MM.1S (cell line): ENCODE measurements at regions not wholly inside any gene's neighbourhood (a gene's known extent, or its start where the extent isn't known, plus 50 kb on each side); places are given as distances from the start of the nearest gene placed in this dataset.
"Not testable (repeated sequence)": the region's sequence is repeated elsewhere in the genome, so short reads cannot be mapped to it uniquely, and the experiment has no call there.

Experiments
- DNase-seq: peaks from one replicate; pipeline ENCODE4 v3.0.0-alpha.2; 2015
- H2AFZ ChIP-seq: fragments of 300-600 bp; sonication (generic); 2 replicates; pipeline ENCODE4 v1.6.0; 2016; ENCODE audit warnings: antibody characterized with exemption, low read length
- H3F3A ChIP-seq: fragments of 300-600 bp; sonication (generic); 2 replicates; pipeline ENCODE4 v1.6.1; 2016; ENCODE audit warnings: mild to moderate bottlenecking, antibody characterized with exemption, low read length, moderate library complexity, mixed read lengths; ENCODE audit not compliant: insufficient read depth
- H3K27ac ChIP-seq: fragments of 300-600 bp; sonication (generic); 2 replicates; pipeline ENCODE4 v1.5.1; 2016; ENCODE audit warnings: mild to moderate bottlenecking, low read length
- H3K27me3 ChIP-seq: fragments of 300-600 bp; sonication (generic); replicated peaks from 2 replicates; pipeline ENCODE4 v1.6.0; 2016; ENCODE audit warnings: low read length; ENCODE audit not compliant: insufficient read depth
- H3K36me3 ChIP-seq: fragments of 300-600 bp; sonication (generic); replicated peaks from 2 replicates; pipeline ENCODE4 v1.6.1; 2016; ENCODE audit warnings: mild to moderate bottlenecking, low read length, mixed read lengths; ENCODE audit not compliant: insufficient read depth
- H3K4me1 ChIP-seq: fragments of 300-600 bp; sonication (generic); 2 replicates; pipeline ENCODE4 v1.6.1; 2016; ENCODE audit warnings: low read length, mixed read lengths
- H3K4me2 ChIP-seq: fragments of 300-600 bp; sonication (generic); 2 replicates; pipeline ENCODE4 v1.6.0; 2016; ENCODE audit warnings: low read depth, low read length
- H3K4me3 ChIP-seq: fragments of 300-600 bp; sonication (generic); 2 replicates; pipeline ENCODE4 v1.5.1; 2016; ENCODE audit warnings: low read length, mixed read lengths
- H3K79me2 ChIP-seq: fragments of 300-600 bp; sonication (generic); 2 replicates; pipeline ENCODE4 v1.6.1; 2016; ENCODE audit warnings: mixed run types, low read length, mixed read lengths
- H3K9ac ChIP-seq: fragments of 300-600 bp; sonication (generic); 2 replicates; pipeline ENCODE4 v1.6.1; 2016; ENCODE audit warnings: low read length, mixed read lengths
- H3K9me2 ChIP-seq: fragments of 300-600 bp; sonication (generic); replicated peaks from 2 replicates; pipeline ENCODE4 v1.6.1; 2016; ENCODE audit warnings: mild to moderate bottlenecking, low read length, mixed read lengths; ENCODE audit not compliant: insufficient read depth
- H3K9me3 ChIP-seq: fragments of 300-600 bp; sonication (generic); replicated peaks from 2 replicates; pipeline ENCODE4 v1.6.1; 2016; ENCODE audit warnings: mild to moderate bottlenecking, low read length, mixed read lengths; ENCODE audit not compliant: insufficient read depth
- H4K20me1 ChIP-seq: fragments of 300-600 bp; sonication (generic); 2 replicates; pipeline ENCODE4 v1.6.1; 2016; ENCODE audit warnings: mild to moderate bottlenecking, low read length, moderate library complexity, mixed read lengths; ENCODE audit not compliant: insufficient read depth
- EZH2 ChIP-seq: fragments of 300-600 bp; sonication (generic); optimal IDR thresholded peaks from 2 replicates; pipeline ENCODE3; 2017; ENCODE audit warnings: low read depth, mild to moderate bottlenecking, antibody characterized with exemption, low read length, mixed read lengths
- EZH2phosphoT487 ChIP-seq: fragments of 300-600 bp; sonication (generic); IDR thresholded peaks from 2 replicates; pipeline ENCODE4 v1.6.1; 2018; ENCODE audit warnings: antibody characterized with exemption, low read length
- TF ChIP-seq, protein P1 (sequence below): fragments of 300-600 bp; sonication (generic); IDR thresholded peaks from 2 replicates; pipeline ENCODE4 v1.5.1; 2016; ENCODE audit warnings: antibody characterized with exemption, low read length, mixed read lengths

GRCh38 chr12:9404031-9404430, 195.8 kb upstream of the PZP start:
- Histone ChIP-seq H3K9me2 (no peaks in the 10 kb centered on the region), H3K9me3 (no peaks in the 10 kb centered on the region)
- TF ChIP-seq EZH2 (no peak), EZH2phosphoT487 (no peak)
- TF ChIP-seq, protein P1, sequence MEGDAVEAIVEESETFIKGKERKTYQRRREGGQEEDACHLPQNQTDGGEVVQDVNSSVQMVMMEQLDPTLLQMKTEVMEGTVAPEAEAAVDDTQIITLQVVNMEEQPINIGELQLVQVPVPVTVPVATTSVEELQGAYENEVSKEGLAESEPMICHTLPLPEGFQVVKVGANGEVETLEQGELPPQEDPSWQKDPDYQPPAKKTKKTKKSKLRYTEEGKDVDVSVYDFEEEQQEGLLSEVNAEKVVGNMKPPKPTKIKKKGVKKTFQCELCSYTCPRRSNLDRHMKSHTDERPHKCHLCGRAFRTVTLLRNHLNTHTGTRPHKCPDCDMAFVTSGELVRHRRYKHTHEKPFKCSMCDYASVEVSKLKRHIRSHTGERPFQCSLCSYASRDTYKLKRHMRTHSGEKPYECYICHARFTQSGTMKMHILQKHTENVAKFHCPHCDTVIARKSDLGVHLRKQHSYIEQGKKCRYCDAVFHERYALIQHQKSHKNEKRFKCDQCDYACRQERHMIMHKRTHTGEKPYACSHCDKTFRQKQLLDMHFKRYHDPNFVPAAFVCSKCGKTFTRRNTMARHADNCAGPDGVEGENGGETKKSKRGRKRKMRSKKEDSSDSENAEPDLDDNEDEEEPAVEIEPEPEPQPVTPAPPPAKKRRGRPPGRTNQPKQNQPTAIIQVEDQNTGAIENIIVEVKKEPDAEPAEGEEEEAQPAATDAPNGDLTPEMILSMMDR = no peak

DNA sequence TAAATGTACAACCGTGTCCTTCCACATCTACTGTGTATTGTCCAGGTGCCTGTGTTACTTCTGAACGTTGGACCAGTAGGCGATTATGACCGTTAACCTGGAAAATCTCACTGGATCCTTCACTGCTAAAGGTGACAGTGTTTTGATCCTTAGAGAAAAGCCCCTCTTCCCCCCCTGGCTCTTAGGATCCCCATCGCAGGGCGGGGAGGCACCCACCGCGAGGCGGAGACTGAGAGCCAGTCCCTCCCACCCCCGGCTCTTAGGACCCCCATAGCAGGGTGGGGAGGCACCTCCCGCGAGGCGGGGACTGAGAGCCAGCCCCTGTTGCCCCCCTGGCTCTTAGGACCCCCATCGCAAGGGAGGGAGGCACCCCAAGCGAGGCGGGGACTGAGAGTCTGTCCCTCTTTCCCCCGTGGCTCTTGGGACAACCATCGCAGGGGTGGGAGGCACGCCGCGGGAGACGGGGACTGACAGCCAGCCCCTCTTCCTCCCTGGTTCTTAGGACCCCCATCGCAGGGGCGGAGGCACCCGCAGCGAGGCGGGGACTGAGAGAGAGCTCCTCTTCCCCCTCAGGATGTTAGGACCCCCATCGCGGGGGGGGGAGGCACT, 194.3 kb upstream of the PZP start:
- not testable (repeated sequence) for H4K20me1 ChIP-seq, H3K4me1 ChIP-seq, H3K79me2 ChIP-seq, H3K36me3 ChIP-seq, H2AFZ ChIP-seq, H3K27me3 ChIP-seq, H3K9me2 ChIP-seq, H3K4me3 ChIP-seq, H3F3A ChIP-seq, H3K9me3 ChIP-seq, H3K9ac ChIP-seq, DNase-seq, H3K27ac ChIP-seq, H3K4me2 ChIP-seq

More at GRCh38 chr12:9404031-9404430, 195.8 kb upstream of the PZP start:
- Histone ChIP-seq H3K4me2 (no peak overlapping the region), H2AFZ (no peak overlapping the region), H3K9ac (no peak overlapping the region), H3K79me2 (no peaks in the 10 kb centered on the region), H3K27me3 (no peaks in the 10 kb centered on the region), H3F3A (no peaks in the 10 kb centered on the region), H3K27ac (no peak overlapping the region), H4K20me1 (no peaks in the 10 kb centered on the region), H3K4me3 (no peak overlapping the region), H3K36me3 (no peaks in the 10 kb centered on the region), H3K4me1 (no peaks in the 10 kb centered on the region)
- DNase-seq = no peak

DNA sequence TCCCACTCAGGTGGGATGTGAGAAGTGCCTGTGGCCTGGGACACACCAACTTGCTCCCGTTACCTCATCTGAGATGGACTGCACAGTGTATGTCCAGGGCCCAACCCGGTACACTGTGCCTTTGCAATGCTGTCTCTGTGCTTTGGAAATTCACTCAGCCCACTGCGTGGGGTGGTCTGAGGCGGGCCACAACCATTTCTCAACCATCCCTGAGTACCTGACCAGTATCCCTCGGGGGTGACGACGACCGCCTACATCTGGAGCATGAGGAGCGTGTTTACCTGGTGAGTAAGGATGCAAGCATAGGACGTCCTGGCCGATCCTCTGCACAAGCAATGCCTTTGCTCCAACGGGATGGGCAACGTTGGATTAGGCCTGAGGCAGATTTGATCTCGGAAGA, 188.2 kb upstream of the PZP start:
- not testable (repeated sequence) for H3K27ac ChIP-seq, H3K9me2 ChIP-seq, DNase-seq, H3K79me2 ChIP-seq, H3K9ac ChIP-seq, H3K4me2 ChIP-seq, H2AFZ ChIP-seq, H3K4me3 ChIP-seq, H4K20me1 ChIP-seq, H3K36me3 ChIP-seq, H3K27me3 ChIP-seq, H3K4me1 ChIP-seq, H3F3A ChIP-seq, H3K9me3 ChIP-seq

- H3K4me1 ChIP-seq, H3K36me3 ChIP-seq, H2AFZ ChIP-seq, H3K27me3 ChIP-seq, H3K79me2 ChIP-seq, H3F3A ChIP-seq, H4K20me1 ChIP-seq, H3K9me2 ChIP-seq, H3K9me3 ChIP-seq, DNase-seq, H3K27ac ChIP-seq, H3K4me3 ChIP-seq, H3K4me2 ChIP-seq, H3K9ac ChIP-seq: not testable (repeated sequence)
Measured at GRCh38 chr12:9395220-9395619, 187.0 kb upstream of the PZP start.

- Histone ChIP-seq H4K20me1 (no peaks in the 10 kb centered on the region), H3K9me3 (no peaks in the 10 kb centered on the region), H3K79me2 (no peaks in the 10 kb centered on the region), H3K4me3 (no peak overlapping the region), H3K4me2 (no peak overlapping the region), H3K27ac (no peak overlapping the region), H3K36me3 (no peaks in the 10 kb centered on the region), H3K9me2 (no peaks in the 10 kb centered on the region), H3K9ac (no peak overlapping the region), H3F3A (no peaks in the 10 kb centered on the region), H3K27me3 (no peaks in the 10 kb centered on the region), H2AFZ (no peak overlapping the region), H3K4me1 (0 out of 2 replicates have a peak, but pooled peaks cover 4% of the 10 kb centered on the region)
- no peak for TF ChIP-seq EZH2
- no peak for TF ChIP-seq EZH2phosphoT487
- TF ChIP-seq, protein P1 = no peak
- DNase-seq = peak; percentile 24
Measured at GRCh38 chr12:9392842-9393241, 184.6 kb upstream of the PZP start.
